KOPT-K1 (cell line): ENCODE measurements at regions not wholly inside any gene's neighbourhood (a gene's known extent, or its start where the extent isn't known, plus 50 kb on each side); places are given as distances from the start of the nearest gene placed in this dataset.
"Not testable (repeated sequence)": the region's sequence is repeated elsewhere in the genome, so short reads cannot be mapped to it uniquely, and the experiment has no call there.

Experiments used
- H3K27ac ChIP-seq: fragments of 200-600 bp; sonication (generic); 2 replicates; pipeline ENCODE4 v1.5.1; 2016; ENCODE audit warnings: antibody characterized with exemption, mild to moderate bottlenecking, low read depth, low read length; ENCODE audit not compliant: poor library complexity, severe bottlenecking
- H3K36me3 ChIP-seq: fragments of 200-600 bp; sonication (generic); 2 replicates; pipeline ENCODE4 v1.5.1; 2017; ENCODE audit warnings: antibody characterized with exemption, mild to moderate bottlenecking, low read length, moderate library complexity; ENCODE audit not compliant: insufficient read depth
- H3K9me3 ChIP-seq: fragments of 200-600 bp; sonication (generic); 2 replicates; pipeline ENCODE4 v1.5.1; 2017; ENCODE audit warnings: antibody characterized with exemption, low read length, mild to moderate bottlenecking; ENCODE audit not compliant: insufficient read depth, poor library complexity, severe bottlenecking

DNA sequence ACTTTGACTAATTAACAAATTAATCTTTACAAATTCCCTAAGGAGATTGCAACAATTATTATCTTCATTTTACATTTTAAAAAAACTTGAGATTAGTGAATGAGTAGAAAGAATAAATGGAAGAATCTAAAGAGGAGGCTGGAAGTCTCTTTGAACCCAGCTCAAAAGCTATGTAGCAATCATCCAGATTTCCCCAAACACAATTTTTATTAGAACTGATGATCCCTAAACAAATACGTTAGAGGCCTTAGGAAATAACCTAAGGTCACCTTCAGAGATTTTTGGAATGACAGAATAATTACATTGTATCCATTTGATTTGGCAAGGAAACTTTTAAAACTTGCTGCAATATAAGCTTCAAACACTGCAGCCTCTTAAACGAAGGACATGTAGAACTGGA, 242.4 kb upstream of the LYPLAL1 start:
- H3K9me3 ChIP-seq, result no peaks in the 10 kb centered on the region
- no peak overlapping the region for H3K27ac ChIP-seq
- H3K36me3 ChIP-seq, result no peaks in the 10 kb centered on the region

DNA sequence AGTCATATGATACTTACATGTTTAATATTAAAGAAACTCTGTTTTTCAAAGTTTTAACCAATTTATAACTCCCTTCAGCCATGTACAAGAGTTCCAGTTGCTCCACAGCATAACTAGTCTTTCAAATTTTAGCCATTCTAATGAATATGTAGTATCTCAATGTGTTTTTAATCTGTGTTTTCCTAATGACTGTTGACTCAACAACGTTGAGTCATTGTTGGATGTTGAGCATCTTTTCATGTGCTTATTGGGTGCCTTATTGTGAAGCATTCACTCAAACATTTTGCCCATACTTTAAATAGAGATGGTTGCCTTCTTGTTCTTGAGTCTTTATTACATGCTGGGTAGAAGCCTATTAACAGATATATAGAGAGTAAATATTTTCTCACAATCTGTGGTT, 240.2 kb upstream of the LYPLAL1 start:
- H3K9me3 ChIP-seq, result no peaks in the 10 kb centered on the region
- no peaks in the 10 kb centered on the region for H3K36me3 ChIP-seq
- no peak overlapping the region for H3K27ac ChIP-seq

- H3K9me3 ChIP-seq, H3K27ac ChIP-seq, H3K36me3 ChIP-seq: not testable (repeated sequence)
Measured at GRCh38 chr1:218935408-218935807, 238.3 kb upstream of the LYPLAL1 start.

- Histone ChIP-seq H3K36me3 (no peaks in the 10 kb centered on the region), H3K9me3 (no peaks in the 10 kb centered on the region), H3K27ac (no peak overlapping the region)
Measured at GRCh38 chr1:218938259-218938658, 235.4 kb upstream of the LYPLAL1 start.

GRCh38 chr1:218939095-218939494, 234.6 kb upstream of the LYPLAL1 start:
- Histone ChIP-seq H3K9me3 (no peaks in the 10 kb centered on the region), H3K36me3 (no peaks in the 10 kb centered on the region), H3K27ac (no peak overlapping the region)

DNA sequence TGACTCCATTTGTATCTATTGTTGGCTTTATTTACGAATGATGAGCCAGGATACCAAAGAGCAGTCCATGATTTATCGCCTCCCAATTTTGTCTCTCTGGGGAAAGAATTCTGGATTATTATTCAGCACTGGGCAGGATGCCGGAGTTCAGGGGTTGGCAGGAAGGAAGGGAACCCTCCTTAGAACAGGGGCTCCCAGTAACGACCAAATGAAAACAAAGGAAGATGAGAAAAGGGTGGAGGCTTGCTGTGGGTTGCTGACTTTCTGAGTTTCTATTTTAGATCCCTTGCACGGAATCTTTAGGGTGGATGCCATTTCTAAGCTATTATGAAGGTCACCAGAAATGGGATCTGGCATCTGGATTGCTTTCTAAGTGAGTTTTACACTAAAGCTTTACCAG, 231.2 kb upstream of the LYPLAL1 start:
- Histone ChIP-seq H3K9me3 (no peaks in the 10 kb centered on the region), H3K27ac (no peak overlapping the region), H3K36me3 (no peaks in the 10 kb centered on the region)

DNA sequence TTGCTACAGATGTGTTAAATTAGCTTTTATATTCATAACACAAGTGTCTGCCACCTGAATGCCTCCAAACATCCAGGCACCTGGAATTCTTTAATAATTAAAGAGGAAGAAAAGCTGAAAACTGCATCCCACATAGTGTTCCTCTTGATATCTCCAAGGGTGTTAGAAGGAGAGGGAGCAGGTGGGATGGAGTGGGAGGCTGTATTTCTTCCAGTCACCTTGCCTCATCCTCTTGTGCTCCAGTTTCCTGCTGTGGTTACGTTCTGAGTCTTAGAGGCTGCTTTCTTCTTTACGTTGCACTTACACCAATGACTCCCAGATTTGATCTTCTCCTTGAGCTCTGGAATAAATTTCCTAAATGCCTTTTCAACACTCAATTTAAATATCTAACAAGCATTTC, 230.3 kb upstream of the LYPLAL1 start:
- Histone ChIP-seq H3K27ac (no peak overlapping the region), H3K9me3 (no peaks in the 10 kb centered on the region), H3K36me3 (no peaks in the 10 kb centered on the region)

DNA sequence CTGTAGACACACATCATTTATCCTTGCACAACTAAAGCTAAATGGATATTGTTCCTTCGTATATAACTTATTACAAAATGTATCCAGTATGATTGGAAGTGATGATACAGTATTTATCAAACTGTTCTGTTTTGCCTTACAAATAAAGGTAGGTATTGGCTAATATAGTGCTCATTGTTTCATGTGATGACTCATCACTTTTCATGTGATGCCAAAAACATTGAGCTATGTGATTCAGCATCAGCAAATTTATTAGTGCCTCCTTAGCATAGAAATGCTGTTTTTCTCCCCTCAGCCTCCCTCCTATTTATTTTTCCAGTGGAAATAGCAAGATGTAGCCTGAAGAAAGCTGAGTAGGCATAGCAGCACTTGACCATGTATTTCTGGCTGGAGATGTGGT, 228.6 kb upstream of the LYPLAL1 start:
- no peak overlapping the region for H3K27ac ChIP-seq
- H3K36me3 ChIP-seq, result no peaks in the 10 kb centered on the region
- no peaks in the 10 kb centered on the region for H3K9me3 ChIP-seq

GRCh38 chr1:218946147-218946546, 227.5 kb upstream of the LYPLAL1 start:
- Histone ChIP-seq H3K36me3 (no peaks in the 10 kb centered on the region), H3K27ac (no peak overlapping the region), H3K9me3 (no peaks in the 10 kb centered on the region)

GRCh38 chr1:218948446-218948845, 225.2 kb upstream of the LYPLAL1 start:
- H3K36me3 ChIP-seq, result no peaks in the 10 kb centered on the region
- H3K9me3 ChIP-seq, result no peaks in the 10 kb centered on the region
- no peak overlapping the region for H3K27ac ChIP-seq

GRCh38 chr1:218953386-218953785, 220.3 kb upstream of the LYPLAL1 start:
- Histone ChIP-seq H3K27ac (no peak overlapping the region), H3K36me3 (no peaks in the 10 kb centered on the region), H3K9me3 (no peaks in the 10 kb centered on the region)

DNA sequence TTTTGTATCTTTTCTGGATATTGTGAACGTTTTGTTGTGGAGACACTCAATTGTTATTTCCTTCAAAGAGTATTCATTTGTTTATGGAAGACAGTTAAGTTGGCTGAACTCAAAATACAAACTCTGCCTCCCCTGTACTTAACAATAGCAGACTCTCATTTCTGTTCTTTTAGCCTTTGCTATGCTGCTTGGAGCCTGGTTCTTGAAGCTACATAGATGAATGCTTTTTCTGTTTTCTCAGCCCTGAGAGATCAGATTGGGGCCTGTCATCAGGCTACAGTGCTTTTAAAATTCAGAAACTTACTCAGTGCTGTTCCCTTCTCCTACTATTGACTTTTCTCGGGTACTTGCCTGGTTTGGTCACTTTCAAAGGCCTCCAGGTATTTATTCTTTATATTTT, 215.7 kb upstream of the LYPLAL1 start:
- no peaks in the 10 kb centered on the region for H3K36me3 ChIP-seq
- H3K9me3 ChIP-seq, result no peaks in the 10 kb centered on the region
- no peak overlapping the region for H3K27ac ChIP-seq

DNA sequence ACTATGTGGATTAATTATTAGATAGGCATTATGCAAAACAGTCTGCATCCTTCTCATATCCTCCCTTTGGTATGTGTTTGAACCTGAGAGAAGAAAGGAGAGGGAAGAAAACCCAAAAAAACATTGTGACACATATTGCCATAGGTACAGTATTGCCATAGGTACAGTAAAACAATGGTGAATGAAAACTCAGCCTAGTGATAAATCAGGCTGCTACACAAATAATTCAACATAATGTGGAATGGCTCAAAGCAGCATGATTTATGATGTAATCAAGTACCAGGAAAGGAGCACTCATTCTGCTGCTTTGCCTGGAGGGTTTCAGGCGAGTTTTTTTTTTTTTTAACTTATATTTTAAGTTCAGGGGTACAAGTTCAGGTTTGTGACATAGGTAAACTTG, 213.9 kb upstream of the LYPLAL1 start:
- H3K27ac ChIP-seq, result no peak overlapping the region
- H3K9me3 ChIP-seq, result no peaks in the 10 kb centered on the region
- H3K36me3 ChIP-seq, result no peaks in the 10 kb centered on the region

- no peaks in the 10 kb centered on the region for H3K36me3 ChIP-seq
- H3K9me3 ChIP-seq, result no peaks in the 10 kb centered on the region
- no peak overlapping the region for H3K27ac ChIP-seq
Measured at GRCh38 chr1:218964471-218965185, 209.1 kb upstream of the LYPLAL1 start.

- no peaks in the 10 kb centered on the region for H3K9me3 ChIP-seq
- H3K36me3 ChIP-seq, result no peaks in the 10 kb centered on the region
- no peak overlapping the region for H3K27ac ChIP-seq
Measured at GRCh38 chr1:218965821-218966220, 207.9 kb upstream of the LYPLAL1 start.

DNA sequence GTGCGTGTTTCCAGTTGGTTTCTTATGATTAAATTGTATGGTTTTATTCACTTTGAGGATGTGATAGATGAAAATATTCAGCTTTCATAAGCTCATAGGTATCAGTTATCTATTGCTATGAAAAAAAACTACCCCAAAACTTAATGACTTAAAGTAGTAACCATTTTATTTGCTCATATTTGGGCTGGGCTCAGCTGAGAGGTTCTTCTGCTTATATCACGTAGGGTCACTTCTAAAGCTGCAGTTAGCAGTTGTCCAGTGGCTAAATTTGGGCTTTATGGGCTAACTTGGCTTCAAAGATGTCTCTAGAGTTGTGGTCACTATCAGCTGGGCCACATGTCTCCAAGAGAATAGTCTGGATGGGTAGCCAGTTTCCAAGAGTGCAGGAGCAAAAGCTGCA, 206.4 kb upstream of the LYPLAL1 start:
- Histone ChIP-seq H3K36me3 (no peaks in the 10 kb centered on the region), H3K9me3 (no peaks in the 10 kb centered on the region), H3K27ac (no peak overlapping the region)
